ENCODE measurements at regions not wholly inside any gene's neighbourhood (a gene's known extent, or its start where the extent isn't known, plus 50 kb on each side); places are given as distances from the start of the nearest gene placed in this dataset.
"Not testable (repeated sequence)": the region's sequence is repeated elsewhere in the genome, so short reads cannot be mapped to it uniquely, and the experiment has no call there.

GRCh38 chr15:95174301-95175259 lies 943.2 kb downstream of the MCTP2 start:
- DNase-seq (ENCODE audit: low read depth): no peak

GRCh38 chr15:95175914-95176658 lies 944.7 kb downstream of the MCTP2 start:
- DNase-seq (ENCODE audit: low read depth): no peak

GRCh38 chr15:95176794-95177577 lies 945.6 kb downstream of the MCTP2 start:
- no peak for DNase-seq (ENCODE audit: low read depth)

GRCh38 chr15:95180530-95180929 lies 949.2 kb downstream of the MCTP2 start:
- no peak for DNase-seq (ENCODE audit: low read depth)

- no peak for DNase-seq (ENCODE audit: low read depth)
Measured at GRCh38 chr15:95182091-95182490, 950.7 kb downstream of the MCTP2 start.

GRCh38 chr15:95192923-95193322 lies 961.6 kb downstream of the MCTP2 start:
- DNase-seq (ENCODE audit: low read depth): no peak

GRCh38 chr15:95194746-95195145 lies 963.4 kb downstream of the MCTP2 start:
- DNase-seq (ENCODE audit: low read depth): no peak

GRCh38 chr15:95196176-95196915 lies 965.0 kb downstream of the MCTP2 start:
- no peak for DNase-seq (ENCODE audit: low read depth)

- DNase-seq (ENCODE audit: low read depth): no peak
Measured at GRCh38 chr15:95202569-95203349, 971.4 kb downstream of the MCTP2 start.

GRCh38 chr15:95205077-95205476 lies 973.7 kb downstream of the MCTP2 start:
- no peak for DNase-seq (ENCODE audit: low read depth)

- DNase-seq (ENCODE audit: low read depth): not testable (repeated sequence)
Measured at GRCh38 chr15:95205830-95206229, 974.5 kb downstream of the MCTP2 start.

GRCh38 chr15:95208071-95208470 lies 976.7 kb downstream of the MCTP2 start:
- no peak for DNase-seq (ENCODE audit: low read depth)

GRCh38 chr15:95208988-95209387 lies 977.6 kb downstream of the MCTP2 start:
- no peak for DNase-seq (ENCODE audit: low read depth)

- DNase-seq (ENCODE audit: low read depth): no peak
Measured at GRCh38 chr15:95210436-95210981, 979.1 kb downstream of the MCTP2 start.

- no peak for DNase-seq (ENCODE audit: low read depth)
Measured at GRCh38 chr15:95215017-95215416, 983.7 kb downstream of the MCTP2 start.

- DNase-seq (ENCODE audit: low read depth): no peak
Measured at GRCh38 chr15:95226835-95227234, 995.5 kb downstream of the MCTP2 start.

GRCh38 chr15:95227235-95227634 lies 995.9 kb downstream of the MCTP2 start:
- no peak for DNase-seq (ENCODE audit: low read depth)

GRCh38 chr15:95228856-95229555 lies 997.6 kb downstream of the MCTP2 start:
- DNase-seq (ENCODE audit: low read depth): no peak

GRCh38 chr15:95235033-95235432 lies 1003.7 kb downstream of the MCTP2 start:
- DNase-seq (ENCODE audit: low read depth): no peak

Data from T follicular helper cell (primary cell).